ENCODE measurements at regions not wholly inside any gene's neighbourhood (a gene's known extent, or its start where the extent isn't known, plus 50 kb on each side); places are given as distances from the start of the nearest gene placed in this dataset.
"Not testable (repeated sequence)": the region's sequence is repeated elsewhere in the genome, so short reads cannot be mapped to it uniquely, and the experiment has no call there.

DNA sequence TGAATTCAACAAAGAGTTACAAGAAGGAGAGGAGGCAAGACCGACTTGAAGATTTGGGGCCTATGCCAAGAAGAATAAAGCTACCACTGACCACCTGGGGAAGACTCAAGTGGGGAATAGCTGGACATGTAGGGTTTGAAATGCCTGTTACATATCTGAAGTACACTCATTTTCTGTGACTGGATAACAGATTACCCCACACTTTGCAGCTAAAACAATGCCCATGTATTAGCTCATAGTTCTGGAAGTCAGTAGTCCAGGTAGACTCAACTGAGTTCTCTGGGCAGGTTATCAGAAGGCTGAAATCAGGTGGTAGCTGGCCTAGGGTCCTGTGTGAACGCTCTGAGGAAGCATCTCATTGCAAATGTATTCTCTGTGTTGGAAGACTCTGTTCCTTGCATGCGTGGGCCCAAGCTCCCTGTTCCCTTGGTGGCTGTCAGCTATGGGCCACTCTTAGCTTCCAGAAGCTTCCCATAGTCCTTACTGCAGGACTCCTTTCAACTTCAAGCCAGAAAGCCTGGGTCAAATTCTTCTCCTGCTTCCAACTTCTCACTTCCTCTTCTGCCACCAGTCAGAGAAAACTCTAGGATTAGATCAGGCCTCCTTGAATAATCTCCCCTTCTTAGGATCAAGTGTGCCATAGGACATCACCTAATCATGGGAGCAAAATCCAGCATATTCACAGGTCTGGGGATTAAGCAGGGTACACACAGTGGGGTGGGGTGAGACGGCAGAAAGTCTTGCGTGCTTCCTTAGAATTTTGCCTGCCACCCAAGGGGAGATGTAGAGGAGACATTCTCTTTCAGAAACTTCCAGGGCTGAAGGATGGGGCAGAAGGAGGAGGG lies 187.8 kb downstream of the SHQ1 start:
- no peak for DNase-seq

DNA sequence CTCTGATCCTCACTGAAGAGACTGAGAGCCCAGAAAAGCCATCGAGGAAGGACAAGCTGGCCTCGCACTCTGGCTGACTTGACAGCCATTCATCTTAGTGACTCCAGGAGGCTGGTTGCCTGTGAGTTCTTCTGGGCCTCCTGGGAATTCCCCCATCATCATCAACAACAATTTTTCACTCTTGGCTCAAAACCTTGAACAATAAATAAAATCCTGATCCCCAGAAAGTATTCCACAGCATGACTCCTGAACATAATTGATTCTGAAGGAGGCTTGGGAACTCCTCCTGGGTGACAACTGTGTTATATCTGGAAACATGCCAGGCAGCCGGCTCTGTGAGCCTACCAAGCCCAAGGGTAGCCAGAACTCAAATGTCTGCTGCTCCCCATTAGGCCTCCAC lies 188.6 kb downstream of the SHQ1 start:
- no peak for DNase-seq

DNA sequence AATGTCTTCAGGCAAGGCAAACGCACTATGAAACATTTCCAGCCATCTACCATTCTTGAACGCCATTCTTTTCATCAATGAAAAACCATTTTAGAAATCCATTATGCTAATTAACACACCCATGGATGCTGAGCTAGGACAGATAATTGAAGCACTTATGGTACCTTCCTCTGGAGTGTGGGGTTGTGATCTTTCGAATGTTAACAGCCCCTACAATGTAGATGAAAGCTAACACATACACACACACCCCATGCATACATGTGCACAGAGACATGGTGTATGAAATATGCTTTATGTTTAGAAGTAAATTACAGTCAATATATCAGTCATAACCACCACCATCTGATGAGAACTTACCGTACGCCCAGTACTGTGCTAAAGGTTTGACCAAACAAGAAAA lies 189.1 kb downstream of the SHQ1 start:
- no peak for DNase-seq

DNA sequence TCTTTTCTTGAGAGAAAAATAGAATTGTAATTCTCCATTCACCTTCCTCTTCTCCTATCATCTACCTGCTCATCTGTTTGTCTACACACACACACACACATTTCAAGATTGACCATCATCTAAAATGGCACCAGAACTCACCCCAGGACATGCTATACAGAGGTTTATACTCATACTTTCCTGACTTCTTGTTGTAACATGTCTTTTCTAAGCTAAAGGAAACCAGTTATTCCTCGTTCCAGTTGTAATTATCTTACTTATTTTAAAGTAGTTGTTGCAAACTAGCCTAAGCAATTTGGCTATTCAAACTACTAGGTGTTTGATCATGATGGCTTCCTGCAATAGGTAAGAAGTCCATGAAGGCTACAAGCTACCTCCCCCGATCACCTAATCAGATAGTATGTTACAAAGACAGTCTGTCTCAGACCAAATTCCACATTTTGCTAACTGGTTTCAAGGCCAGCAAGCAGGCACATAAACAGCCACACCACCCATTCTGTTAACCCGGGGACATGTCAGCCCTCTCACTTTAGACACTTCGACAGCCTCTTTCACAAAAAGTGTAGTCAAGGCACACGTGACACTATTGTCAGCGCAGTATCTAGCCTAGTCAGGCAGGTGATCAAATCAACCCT lies 189.7 kb downstream of the SHQ1 start:
- no peak for DNase-seq

DNA sequence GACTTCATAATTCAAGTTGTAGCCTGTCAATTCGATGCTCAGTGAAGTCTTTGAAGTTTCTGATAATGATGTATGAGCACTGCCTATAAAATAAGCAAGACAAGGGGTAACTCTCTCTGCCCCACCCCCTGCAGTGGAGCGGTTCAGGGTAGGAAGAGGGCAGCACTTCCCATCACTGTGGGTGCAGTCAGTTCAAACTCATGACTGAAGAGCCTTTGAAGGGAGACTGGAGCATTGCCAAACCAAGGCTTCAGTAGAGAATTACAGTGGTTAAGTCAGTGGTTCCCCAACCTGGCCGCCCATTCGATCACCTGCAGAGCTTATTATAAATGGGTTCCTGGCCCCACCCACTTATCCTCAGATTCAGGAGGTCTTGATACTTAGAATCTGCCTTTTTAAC lies 190.6 kb downstream of the SHQ1 start:
- DNase-seq = no peak

DNA sequence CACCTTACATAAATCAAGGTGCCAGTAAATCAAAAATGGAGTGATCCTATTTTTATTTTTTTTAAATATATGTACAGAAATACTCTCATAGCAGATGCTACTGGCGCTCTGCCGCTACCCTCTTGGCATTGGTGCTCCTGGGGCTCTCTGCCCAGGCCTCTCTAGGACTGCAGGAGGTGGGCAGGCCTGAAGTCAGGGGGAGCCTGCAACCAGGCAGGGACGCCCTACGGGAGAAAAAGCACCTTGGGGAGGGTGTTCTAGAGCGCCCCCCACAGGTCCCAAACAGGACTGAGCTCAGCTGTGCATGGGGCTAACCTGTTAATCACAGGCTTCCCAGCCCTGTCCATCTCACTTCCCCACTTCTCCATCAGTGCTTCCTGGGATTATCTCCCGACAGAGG lies 192.5 kb downstream of the SHQ1 start:
- no peak for DNase-seq

DNA sequence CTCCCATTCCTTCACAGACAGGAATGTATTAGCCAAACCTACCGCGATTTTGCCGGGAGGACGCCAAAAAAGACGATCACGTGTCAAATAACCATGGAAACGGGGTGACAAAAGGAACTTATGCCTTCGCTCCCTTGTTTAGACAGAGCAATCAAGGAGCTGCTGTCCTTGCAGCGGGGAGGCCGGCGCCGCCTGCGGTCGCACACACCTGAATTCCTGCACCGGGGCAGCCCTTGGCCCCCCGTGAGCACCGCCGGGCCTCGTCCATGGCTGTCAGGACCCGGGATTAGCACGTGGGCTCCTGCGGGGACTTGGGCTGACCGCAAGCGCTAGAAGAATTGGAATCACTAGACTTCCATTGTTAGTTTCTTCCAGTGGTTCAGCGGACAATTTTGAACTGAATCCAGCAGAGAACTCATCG lies 193.1 kb downstream of the SHQ1 start:
- no peak for DNase-seq

DNA sequence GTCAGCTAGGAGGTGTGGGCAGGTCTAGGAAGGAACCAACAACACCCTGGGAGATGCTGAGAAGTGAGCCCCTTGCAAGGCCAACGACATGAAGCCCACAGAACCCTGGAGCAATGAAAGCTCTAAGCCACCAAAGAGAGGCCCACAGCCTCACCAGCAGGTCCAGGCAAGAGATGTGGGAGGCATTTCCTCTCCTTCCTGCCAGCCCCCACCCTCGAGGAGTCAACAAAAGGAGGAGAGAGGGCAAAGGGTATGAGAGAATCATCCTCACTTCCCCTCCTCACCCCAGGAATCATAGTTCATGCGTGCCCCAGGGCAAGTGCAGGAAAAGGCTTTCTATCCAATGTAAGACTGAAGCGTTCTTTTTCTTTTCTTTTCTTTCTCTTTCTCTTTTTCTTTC lies 195.8 kb downstream of the SHQ1 start:
- DNase-seq = no peak

DNA sequence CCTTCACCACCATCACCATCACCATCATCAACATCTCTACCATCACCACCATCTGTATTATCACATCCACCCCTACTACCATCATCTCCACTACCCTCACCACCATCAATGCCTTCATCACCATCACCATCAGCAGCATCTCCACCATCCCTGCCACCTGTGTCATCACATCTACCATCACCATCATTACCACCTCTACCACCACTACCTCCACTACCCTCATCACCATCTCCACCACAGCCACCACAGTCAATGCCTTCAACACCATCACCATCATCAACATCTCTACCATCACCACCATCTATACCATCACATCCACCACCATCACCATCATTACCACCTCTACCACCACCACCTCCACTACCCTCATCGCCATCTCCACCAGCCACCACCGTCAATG lies 196.7 kb downstream of the SHQ1 start:
- DNase-seq = no peak

DNA sequence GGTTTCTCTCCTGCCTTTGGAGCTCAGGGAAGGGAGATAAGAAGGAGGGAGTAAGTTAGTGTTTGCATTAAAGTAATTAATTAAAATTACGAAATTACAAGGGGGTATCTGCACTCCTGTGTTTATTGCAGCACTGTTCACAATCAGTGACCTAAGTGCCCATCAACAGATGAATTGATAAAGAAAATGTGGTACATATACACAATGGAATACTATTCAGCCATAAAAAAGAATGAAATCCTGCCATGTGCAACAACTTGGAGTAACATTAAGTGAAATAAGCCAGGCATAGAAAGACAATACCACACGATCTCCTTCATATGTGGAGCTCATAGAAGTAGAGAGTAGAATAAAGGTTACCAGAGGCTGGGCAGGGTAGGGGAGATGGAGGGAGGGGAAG lies 202.0 kb downstream of the SHQ1 start:
- DNase-seq = no peak

DNA sequence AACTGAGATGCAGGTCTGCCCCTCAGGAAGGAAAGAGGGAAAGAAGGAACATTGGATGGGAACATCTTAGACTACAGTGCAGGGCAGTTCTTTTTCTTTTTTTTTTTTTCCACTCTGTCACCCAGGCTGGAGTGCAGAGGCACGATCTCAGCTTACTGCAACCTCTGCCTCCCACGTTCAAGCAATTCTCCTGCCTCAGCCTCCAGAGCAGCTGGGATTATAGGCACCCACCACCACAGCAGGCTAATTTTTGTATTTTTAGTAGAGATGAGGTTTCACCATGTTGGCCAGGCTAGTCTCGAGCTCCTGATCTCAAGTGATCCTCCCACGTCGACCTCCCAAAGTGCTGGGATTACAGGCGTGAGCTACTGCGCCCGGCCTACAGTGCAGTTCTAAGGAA lies 204.6 kb downstream of the SHQ1 start:
- not testable (repeated sequence) for DNase-seq

DNA sequence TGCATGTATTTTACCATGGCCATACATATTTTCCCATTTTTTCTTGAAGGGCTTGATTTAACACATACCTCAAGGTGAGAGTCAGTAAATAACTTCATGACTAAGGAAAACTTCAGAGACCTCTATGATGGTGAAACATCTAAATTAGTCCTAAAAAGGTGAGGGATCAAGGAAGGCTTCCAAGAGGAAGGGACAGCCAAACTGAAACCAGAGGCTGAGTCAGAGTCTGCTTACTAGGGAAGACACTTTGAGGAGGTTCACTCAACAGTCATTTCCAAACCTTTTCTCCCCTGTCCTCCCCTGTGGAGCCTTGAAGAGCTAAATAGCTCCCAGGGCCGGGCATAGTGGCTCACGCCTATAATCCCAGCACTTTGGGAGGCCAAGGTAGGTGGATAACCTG lies 206.6 kb downstream of the SHQ1 start:
- DNase-seq = no peak

DNA sequence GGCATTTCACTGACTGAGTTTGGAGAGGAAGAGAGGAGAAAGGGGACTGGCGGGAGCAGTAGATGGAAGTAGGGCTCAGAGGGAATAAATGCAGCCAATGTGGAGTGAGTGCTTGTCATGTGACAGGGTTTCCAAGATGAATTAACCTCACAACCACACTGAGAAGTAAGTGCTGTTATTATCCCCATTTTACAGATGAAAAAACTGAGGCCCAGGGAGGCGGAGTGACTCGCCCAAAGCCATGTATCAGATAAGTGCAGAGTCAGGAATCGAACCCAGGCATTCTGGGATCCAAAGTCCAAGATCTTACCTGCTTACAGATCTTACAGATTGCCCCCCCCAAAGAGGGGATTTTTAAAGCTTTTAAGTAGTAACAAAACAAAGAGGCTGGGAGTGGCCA lies 207.2 kb downstream of the SHQ1 start:
- no peak for DNase-seq

DNA sequence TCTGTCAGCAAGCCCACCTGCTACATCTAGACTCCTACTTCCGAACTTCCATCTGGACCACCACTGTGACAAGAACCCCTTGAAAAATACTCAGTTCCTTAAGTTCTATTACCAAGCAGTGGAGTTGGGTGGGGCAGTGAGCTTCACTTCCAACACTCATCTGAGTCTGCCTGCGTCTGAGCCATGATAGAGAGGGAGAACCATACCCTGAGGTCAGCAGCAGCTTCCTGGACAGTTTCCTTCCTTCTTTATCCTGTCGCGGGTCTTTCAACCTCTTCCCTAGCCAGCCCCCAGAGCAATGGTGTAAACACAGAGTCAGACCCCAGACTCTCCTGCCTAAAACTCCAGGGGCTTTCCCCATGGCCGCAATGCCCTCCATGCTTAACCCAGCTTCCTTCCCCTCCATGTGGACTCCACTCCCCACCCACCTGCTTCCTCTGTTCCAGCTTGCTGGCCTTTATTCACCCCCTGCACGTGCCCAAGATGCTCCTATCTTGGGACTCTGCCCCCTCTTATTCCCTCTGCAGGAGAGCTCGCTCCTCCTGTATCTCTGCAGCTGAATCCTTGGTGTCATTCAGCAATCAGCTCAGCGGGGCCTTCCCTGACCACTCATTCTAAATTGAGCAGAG lies 211.2 kb downstream of the SHQ1 start:
- DNase-seq = no peak

DNA sequence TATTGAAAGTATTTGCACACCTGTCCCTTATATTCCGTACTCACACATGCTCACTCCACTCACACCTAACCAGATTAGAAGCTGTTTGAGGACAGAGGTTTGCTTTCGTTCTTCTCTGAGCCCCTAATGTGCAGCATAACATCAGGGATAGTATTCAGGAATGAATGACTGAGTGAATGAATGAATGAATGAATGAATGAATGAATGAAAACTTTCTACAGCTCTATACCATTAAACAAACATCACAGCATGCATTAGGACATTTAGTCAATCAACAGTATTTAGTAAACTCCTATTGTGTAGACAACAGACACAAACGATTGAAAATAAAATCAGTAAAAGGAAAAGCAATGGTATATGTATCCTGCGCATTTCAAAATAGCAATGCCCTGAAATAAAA lies 212.7 kb downstream of the SHQ1 start:
- DNase-seq = no peak

DNA sequence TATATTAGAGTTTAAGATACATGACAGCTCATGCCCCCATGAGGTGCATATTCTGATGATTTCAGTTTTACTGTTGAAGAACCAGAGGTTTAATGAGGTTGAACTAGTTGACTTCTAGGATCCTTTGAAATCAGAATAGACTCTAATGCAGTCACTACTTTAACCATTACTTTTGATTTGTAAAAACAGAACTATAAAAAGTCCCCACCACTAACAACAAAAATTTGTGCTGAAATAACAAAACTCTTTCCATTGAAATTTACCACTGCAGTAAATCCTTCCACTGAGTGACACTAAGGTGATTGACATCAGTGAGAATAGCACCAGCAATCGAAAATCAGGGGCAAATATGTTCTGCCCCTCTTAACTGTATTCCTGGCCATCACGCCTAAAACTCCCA lies 214.1 kb downstream of the SHQ1 start:
- DNase-seq = no peak

DNA sequence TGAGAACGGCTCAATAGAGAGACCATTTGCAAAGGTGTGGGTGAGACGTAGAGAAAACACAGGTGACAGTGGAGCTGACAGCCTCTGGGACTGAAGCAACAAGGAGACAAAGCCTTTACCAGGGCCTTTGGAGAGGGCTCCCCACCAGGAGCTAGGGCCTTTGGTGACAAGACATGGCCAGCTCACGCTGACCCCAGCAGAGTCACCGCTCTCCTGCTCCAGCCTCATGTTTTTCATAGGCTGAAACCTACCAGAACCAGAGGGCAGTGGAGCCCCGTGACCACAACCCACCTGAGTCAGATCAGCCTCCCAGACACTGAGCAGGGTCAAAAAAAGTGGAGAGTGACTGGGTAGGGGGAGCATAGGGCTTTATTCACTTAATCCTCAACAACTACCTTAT lies 214.7 kb downstream of the SHQ1 start:
- DNase-seq = no peak

DNA sequence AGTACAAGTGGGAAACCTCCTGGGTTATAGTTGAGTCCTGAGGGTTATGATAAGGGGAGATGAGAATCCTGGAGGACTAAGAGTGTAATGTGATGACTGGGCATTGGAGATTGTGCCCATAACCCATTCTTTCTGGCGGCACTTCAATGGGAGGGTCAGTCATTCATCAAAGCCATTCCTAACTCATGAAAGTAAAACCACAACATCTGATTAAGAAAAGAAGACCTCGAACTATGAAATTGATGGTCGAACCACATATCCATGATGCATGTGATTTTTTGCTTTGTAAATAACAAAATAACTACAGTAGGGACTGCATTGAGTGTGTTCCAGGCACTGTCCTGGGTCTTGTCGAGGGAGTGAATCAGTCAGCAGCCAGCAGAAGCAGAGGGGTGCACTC lies 215.1 kb downstream of the SHQ1 start:
- no peak for DNase-seq

DNA sequence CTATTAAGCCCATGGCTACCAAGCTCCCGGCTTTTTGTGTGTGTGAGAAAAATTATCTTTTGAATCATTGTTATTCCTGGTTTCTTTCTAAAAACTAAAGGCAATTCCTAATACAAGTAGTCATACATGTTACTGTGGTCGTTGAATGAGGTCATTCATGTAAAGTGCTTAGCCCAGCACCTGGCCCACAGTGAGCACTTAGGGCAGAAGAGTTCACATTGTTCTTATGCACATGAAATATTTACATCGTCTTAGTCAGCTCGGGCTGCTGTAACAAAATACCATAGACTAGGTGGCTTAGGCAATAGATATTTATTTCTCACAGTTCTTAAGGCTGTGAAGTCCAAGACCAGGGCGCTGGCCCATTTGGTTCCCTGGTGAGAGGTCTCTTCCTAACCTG lies 216.1 kb downstream of the SHQ1 start:
- no peak for DNase-seq

DNA sequence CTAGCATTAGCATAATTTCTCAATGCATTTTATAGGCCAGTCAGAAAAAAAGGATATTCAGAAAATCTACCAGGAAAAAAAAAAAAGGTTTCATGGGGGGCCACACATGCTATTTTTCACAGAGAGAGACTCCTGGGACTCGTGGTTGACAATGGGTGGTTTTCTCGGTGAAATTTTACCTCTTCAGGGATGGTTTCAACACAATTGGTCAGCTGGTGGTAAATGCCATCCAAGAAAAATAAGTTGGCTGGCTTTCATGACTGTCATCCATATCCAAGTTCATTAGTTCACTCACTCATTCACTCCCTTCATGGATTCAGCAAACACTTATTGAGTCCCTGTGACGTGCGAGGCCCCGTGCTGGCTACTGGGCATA lies 217.3 kb downstream of the SHQ1 start:
- DNase-seq = no peak

DNA sequence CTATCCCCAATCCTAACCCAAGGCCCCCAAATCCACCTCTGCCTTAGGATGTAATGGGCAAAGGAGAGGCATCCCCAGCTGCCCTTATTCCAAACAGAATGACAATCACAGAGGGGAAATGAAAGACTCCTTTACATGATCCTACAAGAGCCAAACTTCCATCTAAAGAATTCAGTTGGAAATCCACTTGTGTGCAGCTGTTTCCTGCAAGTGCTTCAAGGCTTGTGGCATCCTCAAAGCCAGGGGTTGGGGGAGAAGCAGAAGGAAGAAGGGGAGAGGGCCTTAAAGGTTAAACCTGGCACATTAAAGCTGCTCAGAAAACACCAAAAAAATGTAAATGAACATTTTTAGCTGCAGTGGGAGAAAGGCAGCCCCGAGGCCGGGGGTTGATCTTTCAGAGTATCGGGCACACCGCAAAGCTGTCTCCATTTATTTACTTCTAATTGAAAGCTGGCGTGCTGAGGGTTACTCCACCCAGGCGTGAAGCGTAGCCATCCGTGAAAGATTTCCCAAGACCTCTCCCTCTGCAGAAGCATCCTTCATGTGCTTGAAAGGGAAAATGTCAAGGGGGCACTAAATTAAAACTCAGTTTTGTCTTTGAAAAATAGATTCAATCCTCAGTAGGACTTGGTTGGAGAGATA lies 217.8 kb downstream of the SHQ1 start:
- no peak for DNase-seq

DNA sequence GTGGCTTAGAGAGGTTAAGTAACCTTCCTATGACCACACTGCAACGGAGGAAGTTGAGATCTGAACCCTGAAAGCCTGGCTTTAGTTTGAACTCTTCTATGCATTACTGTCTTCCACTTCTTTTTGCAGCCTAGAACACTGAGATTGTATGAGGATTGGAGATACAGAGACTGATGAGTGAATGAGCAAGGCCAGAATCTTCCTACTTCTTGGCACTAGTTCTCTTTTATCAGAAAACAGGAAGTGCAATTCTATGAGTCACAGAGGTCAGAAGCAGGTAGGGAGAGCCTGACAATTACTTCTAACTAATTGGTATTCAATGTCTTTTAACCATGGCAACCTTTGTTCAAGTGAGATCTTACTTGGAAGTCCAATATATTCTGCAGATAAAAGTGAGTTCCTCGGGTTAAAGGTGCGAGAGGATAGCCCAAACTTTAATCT lies 219.0 kb downstream of the SHQ1 start:
- no peak for DNase-seq

DNA sequence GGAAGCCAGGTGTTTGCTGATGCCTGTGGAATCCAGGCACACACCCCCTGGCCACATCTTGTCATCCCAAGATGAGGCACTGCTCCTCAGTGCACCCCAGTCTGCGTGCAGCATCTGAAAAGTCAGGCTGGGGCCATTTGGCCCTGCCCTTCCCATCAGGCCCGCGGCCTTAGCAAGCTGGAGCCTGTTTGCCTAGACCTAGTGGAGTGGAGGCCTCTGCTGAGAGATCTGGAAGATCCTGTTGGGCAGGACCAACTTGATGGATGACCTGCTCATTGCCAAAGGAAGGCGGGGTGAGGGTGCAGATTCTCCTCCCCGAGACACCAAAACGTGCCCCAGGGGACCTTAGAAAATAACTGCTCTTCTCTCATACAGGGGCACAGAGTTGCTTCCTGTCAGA lies 220.2 kb downstream of the SHQ1 start:
- DNase-seq = no peak

DNA sequence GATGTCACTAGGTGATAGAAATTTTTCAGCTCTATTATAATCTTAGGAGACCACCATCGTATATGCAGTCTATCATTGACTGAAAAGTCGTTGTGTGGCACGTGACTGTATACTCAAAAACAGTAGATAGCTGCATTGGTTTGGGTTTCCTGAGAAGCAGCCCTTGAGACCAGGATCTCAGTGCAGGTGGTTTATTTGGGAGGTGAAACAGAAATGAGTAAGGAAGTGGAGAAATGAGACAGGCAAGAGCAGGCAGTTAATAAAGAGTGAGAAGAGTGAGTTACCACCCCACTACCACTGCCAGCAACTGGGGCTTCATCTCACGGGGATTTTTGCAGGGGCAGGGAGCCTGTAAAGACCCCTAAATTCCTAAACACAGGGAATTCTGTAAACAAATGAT lies 221.0 kb downstream of the SHQ1 start:
- no peak for DNase-seq
